HG03135 (cell line): ENCODE measurements at regions not wholly inside any gene's neighbourhood (a gene's known extent, or its start where the extent isn't known, plus 50 kb on each side); places are given as distances from the start of the nearest gene placed in this dataset.
"Not testable (repeated sequence)": the region's sequence is repeated elsewhere in the genome, so short reads cannot be mapped to it uniquely, and the experiment has no call there.

Experiments used
- ATAC-seq: cut with Tn5 transposase; IDR thresholded peaks from one replicate; pipeline ENCODE4 v1.9.1; 2021; ENCODE audit warnings: mild to moderate bottlenecking, moderate library complexity; ENCODE audit not compliant: unreplicated experiment

DNA sequence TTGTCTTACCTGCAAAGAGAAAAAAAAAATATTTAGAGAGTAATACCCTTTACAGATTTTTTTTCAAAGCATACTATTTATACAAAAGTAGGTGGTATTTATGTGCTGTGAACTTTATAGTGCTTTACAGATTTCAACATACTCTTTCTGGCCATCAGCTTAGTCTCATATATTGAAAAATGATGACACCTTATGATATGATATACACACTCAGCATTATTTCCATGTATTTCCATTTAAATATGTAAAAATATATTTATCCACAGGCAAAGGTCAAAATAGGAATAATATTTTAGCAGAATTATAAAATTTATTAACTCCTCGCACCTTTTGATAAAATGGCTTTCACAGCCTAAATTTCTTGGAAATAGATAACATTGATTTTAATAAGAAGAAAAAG is 815.8 kb upstream of the EPHA5 start:
- no peak for ATAC-seq

GRCh38 chr4:66482186-66482585 is 811.9 kb upstream of the EPHA5 start:
- no peak for ATAC-seq

- ATAC-seq: no peak
Observed at GRCh38 chr4:66475596-66475995, 805.3 kb upstream of the EPHA5 start.

DNA sequence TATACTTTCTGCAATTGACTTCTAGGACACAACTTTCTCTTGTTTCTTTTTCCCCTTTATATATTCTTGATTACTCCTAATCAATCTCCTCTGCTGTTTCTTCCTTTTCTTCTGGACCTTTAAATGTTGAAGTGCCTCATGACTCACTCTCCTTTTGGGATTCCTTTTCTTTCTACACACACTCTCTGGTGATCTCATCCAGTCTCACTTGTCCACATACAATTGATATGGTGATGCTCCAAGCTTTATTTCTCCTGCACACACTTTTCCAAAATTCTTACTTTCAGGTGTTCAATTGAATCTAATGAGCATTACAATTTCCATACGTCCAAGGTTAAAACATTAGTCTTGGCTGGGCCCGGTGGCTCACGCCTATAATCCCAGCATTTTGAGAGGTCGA is 794.8 kb upstream of the EPHA5 start:
- no peak for ATAC-seq

GRCh38 chr4:66462890-66463289 is 792.6 kb upstream of the EPHA5 start:
- not testable (repeated sequence) for ATAC-seq

- ATAC-seq: no peak
Observed at GRCh38 chr4:66451741-66452140, 781.5 kb upstream of the EPHA5 start.

GRCh38 chr4:66443008-66443407 is 772.7 kb upstream of the EPHA5 start:
- no peak for ATAC-seq

- no peak for ATAC-seq
Observed at GRCh38 chr4:66439508-66439907, 769.2 kb upstream of the EPHA5 start.

- ATAC-seq: no peak
Observed at GRCh38 chr4:66433706-66434105, 763.4 kb upstream of the EPHA5 start.

- no peak for ATAC-seq
Observed at GRCh38 chr4:66430856-66431255, 760.6 kb upstream of the EPHA5 start.

DNA sequence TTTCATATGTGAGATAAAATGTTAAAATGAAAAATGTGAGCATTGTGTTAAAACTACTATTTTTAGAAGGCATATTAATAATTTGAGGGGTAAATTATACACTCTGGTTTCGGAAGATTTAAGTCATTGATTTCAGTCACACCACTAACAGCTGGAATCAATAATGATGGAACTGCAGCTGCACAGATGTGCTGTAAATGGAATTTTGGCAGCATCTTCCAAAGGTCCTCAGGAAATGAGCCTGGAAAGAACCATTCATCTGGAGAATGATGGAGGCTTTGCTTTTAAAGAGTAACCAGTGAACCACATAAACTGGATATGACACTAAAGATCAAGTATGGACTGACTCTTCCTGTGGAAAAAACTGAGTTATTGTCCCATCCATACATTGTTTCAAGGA is 759.0 kb upstream of the EPHA5 start:
- ATAC-seq: no peak

DNA sequence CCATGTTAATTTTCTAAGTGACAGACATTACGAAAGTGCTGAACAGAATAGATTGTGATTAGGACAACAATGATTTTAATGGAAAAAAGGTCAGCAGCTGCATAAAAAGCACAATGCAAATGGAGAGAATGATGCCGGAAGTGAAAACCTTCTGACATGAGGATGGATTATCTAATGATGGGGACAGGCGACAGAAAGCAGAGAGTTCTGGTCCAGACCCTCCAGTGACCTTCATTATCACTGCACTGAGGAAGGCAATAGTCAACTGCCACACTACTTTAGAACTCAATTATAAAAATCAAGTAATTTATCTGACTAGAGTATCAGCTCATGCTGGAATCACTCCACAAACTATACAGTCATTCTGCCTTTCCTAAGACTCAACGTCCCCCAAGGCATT is 746.1 kb upstream of the EPHA5 start:
- ATAC-seq: no peak

DNA sequence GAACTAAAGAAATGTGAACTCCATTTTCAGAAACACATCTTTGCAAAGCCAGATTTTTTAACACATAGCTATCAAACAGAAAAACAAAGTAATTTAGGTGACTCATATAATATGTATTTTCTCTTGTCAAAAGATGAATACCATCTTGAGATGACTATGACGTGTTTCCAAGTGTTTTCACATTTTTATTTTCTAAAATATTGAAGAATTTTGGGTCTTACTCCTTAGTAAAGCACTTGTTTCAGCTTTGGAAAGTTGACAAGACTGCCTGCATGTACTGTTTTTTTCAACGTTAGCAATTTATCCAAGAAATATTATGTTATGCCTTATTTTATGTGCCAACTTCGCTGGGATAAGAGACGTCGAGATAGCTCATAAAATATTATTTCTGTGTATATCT is 733.9 kb upstream of the EPHA5 start:
- no peak for ATAC-seq

GRCh38 chr4:66376921-66377320 is 706.6 kb upstream of the EPHA5 start:
- no peak for ATAC-seq

- no peak for ATAC-seq
Observed at GRCh38 chr4:66376396-66376795, 706.1 kb upstream of the EPHA5 start.

DNA sequence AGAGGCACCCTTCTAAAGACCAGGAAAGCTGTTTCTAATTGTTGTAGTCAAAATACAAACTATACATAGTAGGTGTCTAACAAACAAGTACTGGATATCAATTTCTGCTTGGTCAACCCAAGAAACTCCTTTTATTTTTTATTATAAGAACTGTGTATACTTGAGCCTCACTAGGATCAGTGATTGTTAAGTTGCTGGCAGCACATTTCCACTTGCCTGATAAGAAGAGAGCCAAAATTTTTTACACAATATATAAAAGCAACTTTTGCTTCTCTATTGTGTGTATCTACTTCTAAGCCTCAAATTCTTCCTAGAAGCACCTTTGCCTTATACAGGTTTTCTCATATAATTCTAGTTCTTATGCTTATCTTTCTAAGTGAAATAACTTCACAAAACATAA is 703.0 kb upstream of the EPHA5 start:
- no peak for ATAC-seq

GRCh38 chr4:66372706-66373105 is 702.4 kb upstream of the EPHA5 start:
- ATAC-seq: no peak

- ATAC-seq: no peak
Observed at GRCh38 chr4:66367043-66367660, 696.9 kb upstream of the EPHA5 start.

DNA sequence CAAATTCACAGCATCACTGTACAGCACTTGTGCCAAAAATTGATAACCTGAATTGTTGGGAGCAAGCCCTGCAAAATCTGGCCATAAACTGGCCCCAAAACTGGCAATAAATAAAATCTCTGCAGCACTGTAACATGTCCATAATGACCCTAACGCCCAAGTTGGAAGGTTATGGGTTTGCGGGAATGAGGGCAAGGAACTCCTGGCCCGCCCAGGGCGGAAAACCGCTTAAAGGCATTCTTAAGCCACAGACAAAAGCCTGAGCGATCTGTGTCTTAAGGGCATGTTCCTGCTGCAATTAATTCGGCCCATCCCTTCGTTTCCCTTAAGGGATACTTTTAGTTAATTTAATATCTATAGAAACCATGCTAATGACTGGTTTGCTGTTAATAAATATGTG is 690.1 kb upstream of the EPHA5 start:
- not testable (repeated sequence) for ATAC-seq

- no peak for ATAC-seq
Observed at GRCh38 chr4:66357316-66357715, 687.0 kb upstream of the EPHA5 start.

DNA sequence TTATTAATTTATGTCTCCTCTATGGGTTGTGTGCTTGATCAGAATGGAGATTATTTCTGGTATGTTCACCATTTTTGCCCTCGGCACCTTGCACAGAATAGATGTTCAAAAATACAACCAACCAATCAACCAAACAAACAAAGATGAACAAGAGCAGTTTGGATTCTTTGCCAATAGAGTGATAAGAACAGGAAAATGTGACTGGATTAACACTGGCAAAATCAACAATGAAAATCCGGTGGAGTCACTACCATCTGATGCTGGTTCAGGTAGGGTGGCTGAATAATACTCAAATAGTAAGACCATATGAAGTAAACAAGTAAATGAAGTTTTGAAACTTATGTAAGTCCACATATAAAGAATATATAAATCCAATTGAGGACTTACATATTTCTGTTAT is 685.0 kb upstream of the EPHA5 start:
- no peak for ATAC-seq

DNA sequence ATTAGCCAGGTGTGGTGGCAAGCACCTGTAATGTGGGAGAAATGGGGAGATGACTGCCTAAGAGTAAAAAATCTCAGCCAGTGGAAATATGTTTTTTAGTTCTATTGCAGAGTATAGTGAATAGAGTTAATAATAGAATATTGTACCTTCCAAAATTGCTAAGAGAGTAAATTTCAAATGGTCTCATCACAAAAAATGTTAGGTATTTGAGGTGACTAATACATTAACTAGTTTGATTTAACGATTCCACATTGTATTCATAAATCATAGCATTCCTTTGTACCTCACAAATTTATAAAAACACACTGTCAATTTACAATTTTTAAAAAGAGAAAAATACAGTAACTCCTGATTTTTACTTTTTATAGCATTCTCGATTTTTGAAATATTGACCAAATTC is 681.5 kb upstream of the EPHA5 start:
- ATAC-seq: no peak

DNA sequence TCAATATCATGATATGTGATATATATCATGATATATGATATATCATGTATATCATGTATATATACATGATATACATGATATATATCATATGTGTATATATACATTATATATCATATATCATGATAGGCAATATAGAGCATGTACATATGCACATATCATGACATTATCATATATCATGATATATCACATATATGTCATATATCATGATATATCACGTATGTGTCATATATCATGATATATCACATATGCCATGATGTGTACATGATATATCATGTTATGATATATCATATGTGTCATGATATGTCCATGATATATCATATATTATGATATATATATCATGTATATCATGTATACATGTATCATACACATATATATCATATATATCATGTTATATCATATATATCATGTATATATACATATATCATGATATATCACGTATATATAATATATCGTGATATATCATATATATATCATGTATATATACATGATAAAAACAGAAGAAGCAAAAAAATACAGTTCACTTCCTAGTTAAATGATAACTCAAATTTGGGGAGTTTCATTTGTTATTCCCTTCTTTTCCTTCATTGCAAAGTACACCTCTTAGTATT is 670.1 kb upstream of the EPHA5 start:
- ATAC-seq: no peak
